Trophoblast cell (in vitro differentiated cells and primary cell): ENCODE measurements at regions not wholly inside any gene's neighbourhood (a gene's known extent, or its start where the extent isn't known, plus 50 kb on each side); places are given as distances from the start of the nearest gene placed in this dataset.

Source experiments
- DNase-seq, 2 donors: peaks; one replicate each; pipeline ENCODE4 v3.0.0-alpha.2; 2016
- H2AFZ ChIP-seq: 2 replicates; pipeline ENCODE4 v1.6.1; 2013; ENCODE audit warnings: low read length, moderate library complexity, mild to moderate bottlenecking; ENCODE audit not compliant: insufficient read depth, poor library complexity
- H2AK5ac ChIP-seq: 2 replicates; pipeline ENCODE4 v1.6.1; 2013; ENCODE audit warnings: mild to moderate bottlenecking, low read length
- H2BK120ac ChIP-seq: 2 replicates; pipeline ENCODE4 v1.6.1; 2013; ENCODE audit warnings: low read length, mild to moderate bottlenecking, moderate library complexity; ENCODE audit not compliant: insufficient read depth, poor library complexity
- H2BK12ac ChIP-seq: 2 replicates; pipeline ENCODE4 v1.6.1; 2013; ENCODE audit warnings: mild to moderate bottlenecking, low read length, moderate library complexity
- H2BK5ac ChIP-seq: 2 replicates; pipeline ENCODE4 v1.6.1; 2013; ENCODE audit warnings: low read length, low read depth, moderate library complexity, mild to moderate bottlenecking; ENCODE audit not compliant: poor library complexity
- H3K14ac ChIP-seq: 2 replicates; pipeline ENCODE4 v1.6.1; 2013; ENCODE audit warnings: mild to moderate bottlenecking, low read length
- H3K18ac ChIP-seq: 2 replicates; pipeline ENCODE4 v1.6.1; 2013; ENCODE audit warnings: mild to moderate bottlenecking, low read length
- H3K23ac ChIP-seq: 2 replicates; pipeline ENCODE4 v1.6.1; 2013; ENCODE audit warnings: low read length
- H3K27ac ChIP-seq: 2 replicates; pipeline ENCODE4 v1.5.1; 2013; ENCODE audit warnings: low read depth, mild to moderate bottlenecking, inconsistent platforms, low read length, moderate library complexity
- H3K27me3 ChIP-seq: 2 replicates; pipeline ENCODE4 v1.6.1; 2013; ENCODE audit warnings: inconsistent platforms, mild to moderate bottlenecking, low read length, moderate library complexity; ENCODE audit not compliant: insufficient read depth
- H3K36me3 ChIP-seq, 2 experiments: 1 replicate in 1 of 2; 2 replicates in 1 of 2; pipeline ENCODE4 v1.6.1; 2013; ENCODE audit warnings: low read length in 2 of 2, mild to moderate bottlenecking in 2 of 2, moderate library complexity in 1 of 2; ENCODE audit not compliant: insufficient read depth in 2 of 2, control insufficient read depth in 1 of 2
- H3K4ac ChIP-seq: 2 replicates; pipeline ENCODE4 v1.6.1; 2013; ENCODE audit warnings: low read depth, mild to moderate bottlenecking, low read length, moderate library complexity
- H3K4me1 ChIP-seq, 2 experiments: 1 replicate in 1 of 2; 2 replicates in 1 of 2; pipeline ENCODE4 v1.6.1; 2013; ENCODE audit warnings: low read length in 2 of 2, mild to moderate bottlenecking in 2 of 2, moderate library complexity in 1 of 2; ENCODE audit not compliant: insufficient read depth in 2 of 2, control insufficient read depth in 1 of 2
- H3K4me2 ChIP-seq: 2 replicates; pipeline ENCODE4 v1.6.1; 2013; ENCODE audit warnings: inconsistent platforms, mild to moderate bottlenecking, low read length, moderate library complexity
- H3K4me3 ChIP-seq: 2 replicates; pipeline ENCODE4 v1.5.1; 2013; ENCODE audit warnings: mild to moderate bottlenecking, low read depth, low read length, inconsistent platforms
- H3K79me1 ChIP-seq: one replicate; pipeline ENCODE4 v1.6.1; 2013; ENCODE audit warnings: low read length
- H3K79me2 ChIP-seq: 2 replicates; pipeline ENCODE4 v1.6.1; 2013; ENCODE audit warnings: low read length, mild to moderate bottlenecking; ENCODE audit not compliant: control insufficient read depth, insufficient read depth, poor library complexity
- H3K9ac ChIP-seq: 2 replicates; pipeline ENCODE4 v1.6.1; 2013; ENCODE audit warnings: mild to moderate bottlenecking, low read length
- H3K9me3 ChIP-seq: 2 replicates; pipeline ENCODE4 v1.6.1; 2013; ENCODE audit warnings: low read depth, mild to moderate bottlenecking, control low read depth, inconsistent platforms, low read length; ENCODE audit not compliant: insufficient read depth
- H4K12ac ChIP-seq: 2 replicates; pipeline ENCODE4 v1.6.1; 2013; ENCODE audit warnings: low read depth, mild to moderate bottlenecking, low read length, moderate library complexity
- H4K8ac ChIP-seq: 2 replicates; pipeline ENCODE4 v1.6.1; 2013; ENCODE audit warnings: low read depth, mild to moderate bottlenecking, low read length, moderate library complexity
- H4K91ac ChIP-seq: one replicate; pipeline ENCODE4 v1.6.1; 2013; ENCODE audit warnings: low read depth, mild to moderate bottlenecking, low read length, moderate library complexity
- WGBS: extraction: QIAGEN DNeasy Blood & Tissue Kit; methylation state at CpG from one replicate; pipeline ENCODE4 v1.1.7; 2013; ENCODE audit warnings: missing lambda C conversion rate; ENCODE audit not compliant: insufficient read length, insufficient coverage; ENCODE audit errors: extremely low coverage; 5-methylcytosine and 5-hydroxymethylcytosine counted together

DNA sequence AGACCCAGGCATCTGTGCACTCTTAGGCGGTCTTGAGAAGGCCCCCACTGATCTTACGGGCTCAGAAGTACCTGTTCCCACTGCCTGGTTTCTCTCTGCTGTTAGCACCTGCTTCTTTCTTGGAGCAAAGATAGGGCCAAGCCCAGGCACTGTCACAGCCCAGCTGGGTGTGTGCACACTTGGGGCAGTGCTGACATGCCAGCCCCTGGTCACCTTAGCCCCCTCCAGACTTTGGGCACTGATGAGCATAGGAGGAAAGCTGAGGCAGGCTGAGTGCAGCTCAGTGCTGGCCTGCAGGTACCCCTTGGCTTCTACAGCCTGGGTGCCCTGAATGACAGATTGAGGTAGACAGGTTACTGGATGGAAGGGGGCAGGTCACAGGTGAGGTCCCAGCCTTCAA is 105.7 kb upstream of the AHI1 start:
- H4K12ac ChIP-seq, result no peak overlapping the region
- no peaks in the 10 kb centered on the region for H3K36me3 ChIP-seq
- H3K27ac ChIP-seq, result no peak overlapping the region
- no peaks in the 10 kb centered on the region for H3K4me1 ChIP-seq
- no peak overlapping the region for H2AFZ ChIP-seq
- no peak overlapping the region for H3K4me3 ChIP-seq
- no peak overlapping the region for H3K9ac ChIP-seq
- H3K27me3 ChIP-seq, result no peaks in the 10 kb centered on the region
- no peak overlapping the region for H2BK5ac ChIP-seq
- H3K9me3 ChIP-seq, result peaks cover 3% of the 10 kb centered on the region
- no peak overlapping the region for H2AK5ac ChIP-seq
- no peak overlapping the region for H4K91ac ChIP-seq
- H3K79me2 ChIP-seq, result no peaks in the 10 kb centered on the region
- H4K8ac ChIP-seq, result no peak overlapping the region
- WGBS, result no CpG with 5 or more reads among the region's 2 CpGs
- no peak for DNase-seq
- H3K4ac ChIP-seq, result no peak overlapping the region
- H3K18ac ChIP-seq, result no peak overlapping the region
- H3K4me2 ChIP-seq, result no peak overlapping the region
- no peak overlapping the region for H2BK12ac ChIP-seq
- no peak overlapping the region for H3K23ac ChIP-seq
- no peak overlapping the region for H2BK120ac ChIP-seq
- H3K79me1 ChIP-seq, result no peaks in the 10 kb centered on the region
- H3K14ac ChIP-seq, result no peak overlapping the region

DNA sequence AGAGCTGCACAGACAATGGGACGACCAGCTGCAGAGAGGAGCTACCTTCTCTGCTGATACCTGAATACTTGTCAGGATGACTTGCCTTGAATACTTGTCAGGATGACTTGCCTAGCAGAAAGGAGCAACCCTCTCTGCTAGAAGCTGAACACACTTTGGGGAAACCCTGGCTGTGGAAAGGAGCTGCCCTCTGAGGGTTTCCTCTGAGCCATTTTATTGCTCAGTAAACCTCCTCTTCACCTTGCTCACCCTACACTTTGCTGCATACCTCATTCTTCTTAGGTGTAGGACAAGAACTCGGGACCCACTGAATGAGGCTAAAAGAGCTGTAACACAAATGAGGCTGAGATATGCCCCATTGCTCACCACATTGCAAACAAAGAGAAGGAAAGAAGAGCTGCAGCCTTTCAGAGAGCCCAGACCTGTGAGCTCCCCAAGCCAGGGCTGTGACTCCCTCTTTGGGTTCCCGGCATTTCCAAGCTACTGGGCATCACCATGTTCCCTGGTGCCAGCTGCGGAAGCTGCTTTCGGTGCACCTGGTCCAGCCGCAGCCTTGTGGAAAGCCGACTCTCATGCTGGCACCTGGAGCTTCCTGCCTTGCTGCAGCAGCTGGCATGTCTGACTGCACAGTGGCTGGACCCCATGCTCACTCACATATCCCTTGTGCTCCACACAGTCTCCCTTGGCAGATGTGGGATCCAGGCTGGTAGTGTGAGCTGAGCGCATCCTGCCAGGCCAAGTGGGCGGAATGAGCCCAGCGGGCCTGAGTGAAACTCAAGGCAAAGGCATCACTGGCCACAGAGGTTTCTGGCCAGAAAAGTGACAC is 106.7 kb upstream of the AHI1 start:
- no peak overlapping the region for H4K8ac ChIP-seq
- H2BK120ac ChIP-seq, result no peak overlapping the region
- no peaks in the 10 kb centered on the region for H3K36me3 ChIP-seq
- no peak overlapping the region for H2BK5ac ChIP-seq
- no peak overlapping the region for H4K91ac ChIP-seq
- peaks cover 3% of the 10 kb centered on the region for H3K9me3 ChIP-seq
- H3K4me1 ChIP-seq, result no peaks in the 10 kb centered on the region
- no peak overlapping the region for H2AFZ ChIP-seq
- peak overlapping the region; percentile 15 for H3K9ac ChIP-seq
- H3K27me3 ChIP-seq, result no peaks in the 10 kb centered on the region
- DNase-seq, result no peak
- no peak overlapping the region for H3K4me2 ChIP-seq
- no peak overlapping the region for H2AK5ac ChIP-seq
- no peak overlapping the region for H3K4ac ChIP-seq
- no peak overlapping the region for H4K12ac ChIP-seq
- peak overlapping the region; percentile 26 for H3K4me3 ChIP-seq
- H2BK12ac ChIP-seq, result no peak overlapping the region
- H3K79me1 ChIP-seq, result no peaks in the 10 kb centered on the region
- no peak overlapping the region for H3K27ac ChIP-seq
- WGBS, result no CpG with 5 or more reads among the region's 10 CpGs
- peak overlapping the region; percentile 80 for H3K23ac ChIP-seq
- no peaks in the 10 kb centered on the region for H3K79me2 ChIP-seq
- H3K14ac ChIP-seq, result no peak overlapping the region
- H3K18ac ChIP-seq, result no peak overlapping the region

DNA sequence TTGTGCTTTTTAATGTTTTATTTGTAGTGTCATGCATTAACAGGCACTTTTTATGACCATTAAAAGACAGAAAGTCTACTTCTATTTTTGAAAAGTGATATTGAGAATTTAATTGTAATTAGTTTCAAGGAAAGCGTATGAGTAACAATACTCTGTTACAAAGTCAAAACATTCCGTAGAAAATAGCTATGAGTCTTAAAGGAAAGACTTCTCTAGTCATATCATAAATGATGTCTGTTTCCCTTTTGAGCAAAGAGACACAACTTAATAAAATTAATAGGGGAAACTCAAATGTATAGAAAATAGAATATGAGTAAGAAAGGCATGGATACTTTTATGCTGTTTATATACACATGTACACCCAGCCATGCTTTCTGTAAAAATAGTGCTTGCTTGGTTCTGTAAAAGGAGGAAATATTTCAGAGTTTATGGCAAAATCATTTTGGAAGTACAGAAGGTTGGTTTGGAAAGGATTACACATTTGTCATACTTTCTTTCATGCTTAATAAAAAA is 107.8 kb upstream of the AHI1 start:
- no peaks in the 10 kb centered on the region for H3K4me1 ChIP-seq

DNA sequence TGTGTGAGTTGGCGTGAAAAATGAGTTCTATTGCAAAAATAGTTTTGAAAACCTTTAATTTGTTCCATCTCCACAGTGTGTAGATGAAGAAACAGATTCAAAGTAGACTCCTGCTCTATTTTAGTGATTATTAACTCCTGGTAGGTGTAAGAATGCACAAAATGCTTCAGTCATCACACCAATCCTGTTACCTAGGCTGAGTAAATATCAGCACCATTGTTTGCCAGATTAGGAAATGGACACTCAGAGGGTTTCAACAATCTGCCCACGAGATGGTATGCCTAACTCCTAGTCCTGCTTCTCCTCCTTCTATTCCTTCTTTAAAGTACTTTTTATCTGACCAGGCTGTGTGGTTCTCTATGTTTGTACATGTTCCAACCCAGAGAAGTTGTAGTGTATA is 108.9 kb upstream of the AHI1 start:
- no peaks in the 10 kb centered on the region for H3K27me3 ChIP-seq
- no peak overlapping the region for H3K23ac ChIP-seq
- H3K9me3 ChIP-seq, result peaks cover 3% of the 10 kb centered on the region
- H3K36me3 ChIP-seq, result no peaks in the 10 kb centered on the region
- no peak overlapping the region for H4K91ac ChIP-seq
- no peak overlapping the region for H2BK12ac ChIP-seq
- H4K12ac ChIP-seq, result no peak overlapping the region
- H3K4me1 ChIP-seq, result no peaks in the 10 kb centered on the region
- no peak overlapping the region for H2AFZ ChIP-seq
- no peak overlapping the region for H4K8ac ChIP-seq
- no peak overlapping the region for H2BK5ac ChIP-seq
- H3K18ac ChIP-seq, result no peak overlapping the region
- no peak overlapping the region for H3K4ac ChIP-seq
- H2AK5ac ChIP-seq, result no peak overlapping the region
- no peaks in the 10 kb centered on the region for H3K79me2 ChIP-seq
- H2BK120ac ChIP-seq, result no peak overlapping the region
- no peak for DNase-seq
- H3K27ac ChIP-seq, result no peak overlapping the region
- WGBS, result no CpG with 5 or more reads among the region's 2 CpGs
- no peak overlapping the region for H3K4me3 ChIP-seq
- H3K9ac ChIP-seq, result no peak overlapping the region
- no peak overlapping the region for H3K14ac ChIP-seq
- H3K4me2 ChIP-seq, result no peak overlapping the region
- no peaks in the 10 kb centered on the region for H3K79me1 ChIP-seq

More for the DNA sequence above, 107.8 kb upstream of the AHI1 start:
- no peaks in the 10 kb centered on the region for H3K79me1 ChIP-seq
- peaks cover 3% of the 10 kb centered on the region for H3K9me3 ChIP-seq
- no CpG with 5 or more reads among the region's 2 CpGs for WGBS
- no peak overlapping the region for H4K8ac ChIP-seq
- no peak overlapping the region for H4K91ac ChIP-seq
- no peak overlapping the region for H3K4me2 ChIP-seq
- no peak overlapping the region for H2BK5ac ChIP-seq
- no peak overlapping the region for H3K4ac ChIP-seq
- H3K4me3 ChIP-seq, result no peak overlapping the region
- no peak overlapping the region for H3K23ac ChIP-seq
- H2AK5ac ChIP-seq, result no peak overlapping the region
- H3K36me3 ChIP-seq, result no peaks in the 10 kb centered on the region
- H3K79me2 ChIP-seq, result no peaks in the 10 kb centered on the region
- no peak overlapping the region for H2AFZ ChIP-seq
- H3K27ac ChIP-seq, result no peak overlapping the region
- no peaks in the 10 kb centered on the region for H3K27me3 ChIP-seq
- H3K14ac ChIP-seq, result no peak overlapping the region
- no peak overlapping the region for H3K18ac ChIP-seq
- H2BK12ac ChIP-seq, result no peak overlapping the region
- DNase-seq, result no peak
- no peak overlapping the region for H2BK120ac ChIP-seq
- no peak overlapping the region for H3K9ac ChIP-seq
- H4K12ac ChIP-seq, result no peak overlapping the region
